ENCODE measurements at regions not wholly inside any gene's neighbourhood (a gene's known extent, or its start where the extent isn't known, plus 50 kb on each side); places are given as distances from the start of the nearest gene placed in this dataset.

DNA sequence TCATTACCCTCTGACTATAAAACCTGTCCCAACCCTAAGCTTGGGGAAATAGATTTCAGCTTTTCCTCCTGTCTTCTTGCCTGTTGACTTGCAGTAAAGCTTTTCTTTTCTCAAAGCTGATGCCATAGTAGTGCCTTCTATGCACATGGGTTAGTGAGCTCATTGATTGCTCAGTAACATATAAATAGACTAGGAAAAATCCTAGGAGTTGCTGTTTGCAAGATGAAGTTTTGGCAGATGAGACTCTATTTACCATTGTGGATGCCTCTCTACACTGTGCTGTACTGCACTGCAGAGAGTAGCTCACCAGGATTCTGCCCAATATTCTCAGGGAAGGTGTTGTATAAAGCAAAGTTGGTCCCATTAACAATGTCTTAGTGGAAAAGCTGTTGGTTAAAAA is 262.7 kb upstream of the CD180 start:
- Histone ChIP-seq H3K18ac (ENCODE audit: low read length) (no peak overlapping the region), H2BK5ac (ENCODE audit: low read depth, low read length, poor library complexity) (no peak overlapping the region), H2BK12ac (ENCODE audit: low read length) (no peak overlapping the region), H3K4me3 (ENCODE audit: low read depth, low read length) (no peak overlapping the region), H4K8ac (ENCODE audit: low read depth, low read length) (no peak overlapping the region), H2AK5ac (ENCODE audit: low read length) (no peak overlapping the region), H3K9ac (ENCODE audit: low read length) (no peak overlapping the region), H3K27ac (ENCODE audit: low read depth, low read length) (no peak overlapping the region), H2AFZ (ENCODE audit: insufficient read depth, low read length, poor library complexity) (no peak overlapping the region), H3K36me3 (ENCODE audit: control insufficient read depth in 1 of 2, insufficient read depth in 2 of 2, low read length in 2 of 2) (no peaks in the 10 kb centered on the region), H3K79me2 (ENCODE audit: control insufficient read depth, insufficient read depth, low read length, poor library complexity) (no peaks in the 10 kb centered on the region), H3K4me2 (ENCODE audit: low read length) (no peak overlapping the region), H2BK120ac (ENCODE audit: insufficient read depth, low read length, poor library complexity) (no peak overlapping the region), H4K12ac (ENCODE audit: low read depth, low read length) (no peak overlapping the region), H3K4ac (ENCODE audit: low read depth, low read length) (no peak overlapping the region), H3K27me3 (ENCODE audit: insufficient read depth, low read length) (no peaks in the 10 kb centered on the region), H3K4me1 (ENCODE audit: control insufficient read depth in 1 of 2, insufficient read depth in 2 of 2, low read length in 2 of 2) (no peaks in the 10 kb centered on the region), H3K79me1 (ENCODE audit: low read length) (no peaks in the 10 kb centered on the region), H3K9me3 (ENCODE audit: insufficient read depth, low read depth, low read length) (no peaks in the 10 kb centered on the region), H4K91ac (ENCODE audit: low read depth, low read length) (no peak overlapping the region), H3K14ac (ENCODE audit: low read length) (no peak overlapping the region), H3K23ac (ENCODE audit: low read length) (no peak overlapping the region)
- no peak for DNase-seq

DNA sequence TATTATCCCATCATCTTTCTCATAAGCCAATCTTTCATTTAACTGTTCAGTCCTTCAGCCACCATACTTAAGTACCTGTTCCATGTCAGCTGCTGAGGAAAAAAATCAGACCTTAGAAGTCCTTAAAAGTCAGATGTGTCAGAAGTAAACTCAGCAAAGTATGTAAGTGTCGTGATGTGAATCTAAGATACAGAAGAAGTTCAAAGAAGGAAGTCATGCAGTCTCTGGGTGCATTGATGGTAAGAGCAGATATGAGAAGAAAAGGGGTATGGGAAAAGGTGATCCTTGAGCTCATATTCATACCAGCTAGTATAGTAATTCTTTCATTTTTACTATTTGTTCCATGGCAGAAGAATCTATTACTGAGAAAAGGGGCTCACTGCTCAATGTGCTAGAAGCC is 259.4 kb upstream of the CD180 start:
- Histone ChIP-seq H3K4ac (ENCODE audit: low read depth, low read length) (no peak overlapping the region), H3K9ac (ENCODE audit: low read length) (no peak overlapping the region), H4K12ac (ENCODE audit: low read depth, low read length) (no peak overlapping the region), H3K27me3 (ENCODE audit: insufficient read depth, low read length) (no peaks in the 10 kb centered on the region), H2BK12ac (ENCODE audit: low read length) (no peak overlapping the region), H3K14ac (ENCODE audit: low read length) (no peak overlapping the region), H3K4me2 (ENCODE audit: low read length) (no peak overlapping the region), H3K18ac (ENCODE audit: low read length) (no peak overlapping the region), H2AK5ac (ENCODE audit: low read length) (no peak overlapping the region), H3K79me2 (ENCODE audit: control insufficient read depth, insufficient read depth, low read length, poor library complexity) (no peaks in the 10 kb centered on the region), H3K4me3 (ENCODE audit: low read depth, low read length) (no peak overlapping the region), H2AFZ (ENCODE audit: insufficient read depth, low read length, poor library complexity) (no peak overlapping the region), H3K23ac (ENCODE audit: low read length) (no peak overlapping the region), H2BK5ac (ENCODE audit: low read depth, low read length, poor library complexity) (no peak overlapping the region), H3K9me3 (ENCODE audit: insufficient read depth, low read depth, low read length) (no peaks in the 10 kb centered on the region), H2BK120ac (ENCODE audit: insufficient read depth, low read length, poor library complexity) (no peak overlapping the region), H3K27ac (ENCODE audit: low read depth, low read length) (no peak overlapping the region), H3K4me1 (ENCODE audit: control insufficient read depth in 1 of 2, insufficient read depth in 2 of 2, low read length in 2 of 2) (no peaks in the 10 kb centered on the region), H4K91ac (ENCODE audit: low read depth, low read length) (no peak overlapping the region), H4K8ac (ENCODE audit: low read depth, low read length) (no peak overlapping the region), H3K36me3 (ENCODE audit: control insufficient read depth in 1 of 2, insufficient read depth in 2 of 2, low read length in 2 of 2) (no peaks in the 10 kb centered on the region), H3K79me1 (ENCODE audit: low read length) (no peaks in the 10 kb centered on the region)
- no peak for DNase-seq
- WGBS (ENCODE audit: extremely low coverage, insufficient coverage, insufficient read length), result no CpG with 5 or more reads among the region's 1 CpG

GRCh38 chr5:67454957-67455561 is 258.5 kb upstream of the CD180 start:
- H3K79me1 ChIP-seq (ENCODE audit: low read length), result no peaks in the 10 kb centered on the region
- no peak overlapping the region for H4K8ac ChIP-seq (ENCODE audit: low read depth, low read length)
- no peak overlapping the region for H3K9ac ChIP-seq (ENCODE audit: low read length)
- no peak for DNase-seq
- H4K91ac ChIP-seq (ENCODE audit: low read depth, low read length), result no peak overlapping the region
- H3K4ac ChIP-seq (ENCODE audit: low read depth, low read length), result no peak overlapping the region
- H3K4me1 ChIP-seq (ENCODE audit: control insufficient read depth in 1 of 2, insufficient read depth in 2 of 2, low read length in 2 of 2), result no peaks in the 10 kb centered on the region
- H2AFZ ChIP-seq (ENCODE audit: insufficient read depth, low read length, poor library complexity), result no peak overlapping the region
- H2BK12ac ChIP-seq (ENCODE audit: low read length), result no peak overlapping the region
- H3K27me3 ChIP-seq (ENCODE audit: insufficient read depth, low read length), result no peaks in the 10 kb centered on the region
- H4K12ac ChIP-seq (ENCODE audit: low read depth, low read length), result no peak overlapping the region
- H3K79me2 ChIP-seq (ENCODE audit: control insufficient read depth, insufficient read depth, low read length, poor library complexity), result no peaks in the 10 kb centered on the region
- H3K9me3 ChIP-seq (ENCODE audit: insufficient read depth, low read depth, low read length), result no peaks in the 10 kb centered on the region
- H3K23ac ChIP-seq (ENCODE audit: low read length), result no peak overlapping the region
- no peak overlapping the region for H3K4me2 ChIP-seq (ENCODE audit: low read length)
- H3K36me3 ChIP-seq (ENCODE audit: control insufficient read depth in 1 of 2, insufficient read depth in 2 of 2, low read length in 2 of 2), result no peaks in the 10 kb centered on the region
- no peak overlapping the region for H2BK120ac ChIP-seq (ENCODE audit: insufficient read depth, low read length, poor library complexity)
- no CpG with 5 or more reads among the region's 1 CpG for WGBS (ENCODE audit: extremely low coverage, insufficient coverage, insufficient read length)
- H2BK5ac ChIP-seq (ENCODE audit: low read depth, low read length, poor library complexity), result no peak overlapping the region
- H3K4me3 ChIP-seq (ENCODE audit: low read depth, low read length), result no peak overlapping the region
- H3K18ac ChIP-seq (ENCODE audit: low read length), result no peak overlapping the region
- H3K27ac ChIP-seq (ENCODE audit: low read depth, low read length), result no peak overlapping the region
- H3K14ac ChIP-seq (ENCODE audit: low read length), result no peak overlapping the region
- no peak overlapping the region for H2AK5ac ChIP-seq (ENCODE audit: low read length)

DNA sequence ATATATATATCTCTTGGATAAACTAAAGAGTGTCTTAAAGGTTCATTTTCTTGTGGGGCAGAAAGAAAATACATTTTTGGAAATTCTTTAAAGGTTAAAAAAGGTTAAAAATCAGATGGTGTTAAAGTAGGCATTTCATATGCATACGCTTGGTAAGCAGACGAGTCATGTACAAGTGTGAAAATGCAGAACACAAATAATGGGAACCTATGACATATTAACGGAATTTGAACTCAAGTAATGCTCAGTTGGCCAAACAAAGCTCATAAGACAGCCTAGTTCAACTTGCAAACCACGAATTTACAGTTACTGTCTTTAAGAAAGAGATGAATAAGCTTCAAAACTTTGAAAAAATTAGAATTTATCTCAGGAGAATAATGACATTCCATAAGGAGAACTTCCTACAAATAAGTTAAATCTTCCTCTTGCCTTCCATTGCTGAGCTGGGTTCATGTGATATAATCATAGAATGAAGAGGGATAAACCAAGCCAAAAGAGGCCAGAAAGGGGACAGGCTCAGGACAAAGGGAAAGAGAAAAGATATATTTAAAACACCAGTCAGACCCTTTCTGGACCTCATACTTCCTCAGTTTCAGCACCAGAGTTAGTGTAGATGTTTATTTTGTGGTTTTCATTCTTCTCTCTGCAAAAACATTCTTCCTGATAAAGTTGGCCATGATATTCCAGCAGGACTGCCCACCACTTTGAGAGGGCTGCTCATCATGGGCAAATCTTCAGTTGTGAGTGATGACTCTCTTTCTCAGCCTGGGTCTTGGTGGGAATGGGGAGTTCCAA is 256.7 kb upstream of the CD180 start:
- no peaks in the 10 kb centered on the region for H3K79me2 ChIP-seq (ENCODE audit: control insufficient read depth, insufficient read depth, low read length, poor library complexity)
- H4K12ac ChIP-seq (ENCODE audit: low read depth, low read length), result no peak overlapping the region
- H3K4me1 ChIP-seq (ENCODE audit: control insufficient read depth in 1 of 2, insufficient read depth in 2 of 2, low read length in 2 of 2), result no peaks in the 10 kb centered on the region
- no peak for DNase-seq
- H3K27ac ChIP-seq (ENCODE audit: low read depth, low read length), result no peak overlapping the region
- no peak overlapping the region for H2BK120ac ChIP-seq (ENCODE audit: insufficient read depth, low read length, poor library complexity)
- no peak overlapping the region for H3K4me2 ChIP-seq (ENCODE audit: low read length)
- no peak overlapping the region for H2AK5ac ChIP-seq (ENCODE audit: low read length)
- no peak overlapping the region for H2BK12ac ChIP-seq (ENCODE audit: low read length)
- no peak overlapping the region for H3K4ac ChIP-seq (ENCODE audit: low read depth, low read length)
- no peak overlapping the region for H3K14ac ChIP-seq (ENCODE audit: low read length)
- H3K9me3 ChIP-seq (ENCODE audit: insufficient read depth, low read depth, low read length), result no peaks in the 10 kb centered on the region
- H3K23ac ChIP-seq (ENCODE audit: low read length), result no peak overlapping the region
- no peaks in the 10 kb centered on the region for H3K27me3 ChIP-seq (ENCODE audit: insufficient read depth, low read length)
- no peak overlapping the region for H3K4me3 ChIP-seq (ENCODE audit: low read depth, low read length)
- no peak overlapping the region for H4K91ac ChIP-seq (ENCODE audit: low read depth, low read length)
- no peak overlapping the region for H3K18ac ChIP-seq (ENCODE audit: low read length)
- no CpG with 5 or more reads among the region's 4 CpGs for WGBS (ENCODE audit: extremely low coverage, insufficient coverage, insufficient read length)
- H2AFZ ChIP-seq (ENCODE audit: insufficient read depth, low read length, poor library complexity), result no peak overlapping the region
- no peak overlapping the region for H4K8ac ChIP-seq (ENCODE audit: low read depth, low read length)
- no peak overlapping the region for H2BK5ac ChIP-seq (ENCODE audit: low read depth, low read length, poor library complexity)
- H3K36me3 ChIP-seq (ENCODE audit: control insufficient read depth in 1 of 2, insufficient read depth in 2 of 2, low read length in 2 of 2), result no peaks in the 10 kb centered on the region
- no peak overlapping the region for H3K9ac ChIP-seq (ENCODE audit: low read length)
- no peaks in the 10 kb centered on the region for H3K79me1 ChIP-seq (ENCODE audit: low read length)
